Erythroblast (primary cell): ENCODE measurements at regions not wholly inside any gene's neighbourhood (a gene's known extent, or its start where the extent isn't known, plus 50 kb on each side); places are given as distances from the start of the nearest gene placed in this dataset.

Source experiments
- GATA1 ChIP-seq: IDR thresholded peaks from 2 replicates; pipeline ENCODE4 v1.6.1; 2011; ENCODE audit warnings: low read depth, mild to moderate bottlenecking, control low read depth, low read length, moderate library complexity
- POLR2A ChIP-seq: IDR thresholded peaks from 2 replicates; pipeline ENCODE4 v1.6.1; 2011; ENCODE audit warnings: mild to moderate bottlenecking, low read length

DNA sequence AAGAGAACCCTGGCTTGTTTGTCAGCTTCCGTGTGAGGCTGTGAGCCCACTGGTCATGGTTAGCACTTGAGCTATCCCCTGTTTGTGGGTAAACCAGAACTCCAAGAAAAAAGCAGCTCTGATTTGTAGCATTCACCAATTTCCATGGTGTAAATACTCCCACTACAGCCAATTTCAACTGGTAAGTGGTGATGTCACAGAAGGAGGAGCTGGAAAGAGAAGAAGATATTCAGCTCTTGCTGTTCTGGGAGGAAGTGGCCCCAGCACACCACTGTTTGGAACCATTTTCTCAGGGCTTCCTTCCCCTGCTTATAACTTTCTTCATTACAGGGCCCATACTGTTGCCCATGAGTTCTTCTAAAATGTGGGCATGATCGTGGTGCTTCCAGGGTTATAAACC is 500.1 kb upstream of the ZMIZ1 start:
- no peak for TF ChIP-seq POLR2A
- TF ChIP-seq GATA1 = no peak
